H4 (cell line): ENCODE measurements at regions not wholly inside any gene's neighbourhood (a gene's known extent, or its start where the extent isn't known, plus 50 kb on each side); places are given as distances from the start of the nearest gene placed in this dataset.
"Not testable (repeated sequence)": the region's sequence is repeated elsewhere in the genome, so short reads cannot be mapped to it uniquely, and the experiment has no call there.

Experiments
- DNase-seq: peaks from one replicate; pipeline ENCODE4 v3.0.0-alpha.2; 2015; ENCODE audit warnings: low spot score

DNA sequence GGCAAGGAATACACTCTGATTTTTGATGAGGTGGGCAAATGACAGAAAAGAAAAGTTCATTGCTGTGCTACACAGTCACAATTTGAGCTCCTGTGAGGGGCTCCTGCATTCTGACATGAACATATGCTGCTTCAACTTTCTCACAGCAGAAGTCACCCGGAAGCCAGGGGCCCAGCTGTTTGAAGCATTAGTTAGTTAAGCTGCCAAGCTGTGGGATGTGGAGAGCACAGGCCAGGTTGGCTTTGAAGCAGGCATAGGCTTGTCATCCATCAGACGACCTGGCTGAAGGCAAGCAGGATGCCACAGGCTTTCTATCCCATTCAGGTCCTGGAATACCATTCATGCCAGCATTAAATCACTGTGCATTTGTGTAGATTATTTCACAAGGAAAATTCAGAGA is 63.1 kb downstream of the MTNR1B start:
- DNase-seq = no peak

DNA sequence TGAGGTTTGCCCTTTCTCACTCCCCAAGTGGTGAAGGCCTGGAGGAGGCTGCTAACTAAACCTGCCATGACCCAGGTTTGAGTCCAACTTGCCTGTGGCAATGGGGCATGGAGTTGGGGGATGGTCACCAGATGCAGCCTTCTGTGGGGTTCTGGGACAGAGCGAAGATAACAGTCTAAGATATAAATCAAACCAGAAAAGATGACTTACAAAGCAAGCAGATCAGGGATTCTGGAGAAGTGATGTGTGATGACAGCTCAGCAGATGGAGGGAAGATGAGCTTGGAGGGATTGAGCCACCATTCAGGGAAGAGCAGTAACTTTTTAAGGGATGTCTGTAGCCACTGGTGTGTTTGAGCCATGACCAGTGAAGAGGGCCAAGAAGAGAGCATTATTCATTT is 63.6 kb downstream of the MTNR1B start:
- no peak for DNase-seq

DNA sequence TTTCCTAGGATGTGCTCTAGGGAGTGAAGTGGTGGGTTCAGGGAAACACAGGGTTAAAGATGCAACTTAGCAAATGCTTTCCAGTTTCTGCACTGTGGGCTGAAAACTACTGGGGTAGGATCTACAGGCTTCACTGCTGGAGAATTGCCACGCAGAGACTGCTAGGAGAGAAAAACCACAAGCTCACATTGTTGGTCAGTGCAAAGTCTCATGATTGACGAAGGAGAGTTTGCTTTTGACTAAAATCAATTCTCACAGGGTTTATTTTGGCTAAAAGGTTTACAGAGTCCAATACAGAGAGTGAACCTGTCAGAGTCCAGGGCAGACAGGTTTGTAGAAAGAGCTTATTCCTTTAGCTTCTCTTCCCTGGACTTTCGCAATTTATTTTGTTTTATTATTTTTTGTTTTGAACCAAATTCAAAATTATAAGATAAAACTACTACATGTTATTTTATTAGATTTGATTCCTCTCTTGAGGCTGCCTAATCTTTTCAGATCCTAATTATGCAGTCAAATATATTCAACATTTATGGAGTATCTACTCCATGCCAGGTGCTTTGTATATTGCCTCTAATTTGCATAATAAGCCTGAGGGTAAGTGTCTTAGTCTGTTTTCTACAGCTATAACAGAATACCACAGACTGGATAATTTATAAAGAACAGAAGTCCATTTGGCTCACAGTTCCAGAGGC is 64.7 kb downstream of the MTNR1B start:
- peak; percentile 14 for DNase-seq

DNA sequence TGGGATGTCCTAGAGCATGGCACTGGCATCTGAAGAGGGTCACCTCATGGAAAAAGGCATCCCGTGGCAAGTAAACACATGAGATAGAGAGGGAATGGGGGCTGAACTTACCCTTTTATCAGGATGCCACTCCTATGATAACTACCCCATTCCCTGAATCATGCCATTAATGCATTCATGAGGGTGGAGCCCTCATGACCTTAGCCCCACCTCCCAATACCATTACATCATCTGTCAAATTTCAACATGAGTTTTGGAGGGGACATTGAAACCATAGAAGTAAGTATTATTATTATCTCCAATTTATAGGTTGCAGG is 65.2 kb downstream of the MTNR1B start:
- DNase-seq = no peak

DNA sequence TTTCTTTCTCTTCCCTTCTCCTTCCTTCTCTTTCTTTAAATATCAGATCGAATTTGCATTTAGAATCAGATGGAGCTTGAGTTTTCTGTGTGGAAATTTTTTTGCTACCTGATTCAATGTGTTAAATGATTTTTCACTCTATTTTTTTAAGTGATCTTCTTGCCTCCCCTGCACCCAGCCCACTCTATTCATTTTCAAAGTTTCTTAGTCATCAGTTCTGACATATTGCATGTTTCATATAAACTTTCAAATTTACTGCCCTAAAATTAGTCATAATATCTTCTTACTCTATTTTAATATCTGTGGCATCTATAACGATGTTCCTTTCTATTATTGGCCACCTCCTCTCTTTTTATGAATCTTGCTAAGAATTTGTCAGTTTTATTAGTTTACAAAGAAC is 69.1 kb downstream of the MTNR1B start:
- no peak for DNase-seq

DNA sequence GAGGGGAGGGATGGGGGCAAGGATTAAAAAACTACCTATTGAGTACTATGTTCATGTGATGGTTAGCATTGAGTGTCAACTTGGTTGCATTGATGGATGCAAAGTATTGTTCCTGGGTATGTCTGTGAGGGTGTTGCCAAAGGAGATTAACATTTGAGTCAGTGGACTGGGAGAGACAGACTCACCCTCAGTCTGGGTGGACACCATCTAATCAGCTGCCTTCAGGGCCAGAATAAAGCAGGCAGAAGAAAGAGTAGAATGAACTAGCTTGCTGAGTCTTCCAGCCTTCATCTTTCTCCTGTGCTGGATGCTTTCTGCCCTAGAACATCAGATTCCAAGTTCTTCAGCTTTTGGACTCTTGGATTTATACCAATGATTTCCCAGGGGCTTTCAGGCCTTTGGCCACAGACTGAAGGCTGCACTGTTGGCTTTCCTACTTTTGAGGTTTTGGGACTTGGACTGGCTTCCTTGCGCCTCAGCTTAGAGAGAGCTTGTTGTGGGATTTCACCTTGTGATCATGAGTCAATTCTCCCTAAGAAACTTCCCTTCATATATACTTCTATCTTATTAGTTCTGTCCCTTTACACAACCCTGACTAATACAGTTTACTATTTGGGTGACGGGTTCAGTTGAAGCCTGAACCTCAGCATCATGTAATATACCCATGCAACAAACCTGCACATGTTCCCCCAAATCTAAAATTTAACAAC is 70.2 kb downstream of the MTNR1B start:
- DNase-seq = no peak

DNA sequence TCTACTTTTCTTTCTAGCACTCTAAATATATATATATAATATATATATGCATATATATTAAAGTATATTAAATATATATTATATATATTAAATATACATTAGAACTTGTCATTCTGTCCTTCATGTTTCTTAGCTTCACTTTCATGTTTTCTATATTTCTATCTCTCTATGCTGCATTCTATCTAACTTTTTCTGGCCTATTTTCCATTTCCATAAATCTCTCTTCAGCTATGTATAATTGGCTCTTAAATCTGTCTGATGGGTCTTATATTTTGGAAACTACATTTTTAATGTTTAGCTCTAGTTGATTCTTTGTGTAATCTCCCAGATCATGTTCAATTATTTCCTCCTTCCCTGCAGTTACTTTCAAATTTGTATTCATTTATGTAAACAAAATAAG is 72.2 kb downstream of the MTNR1B start:
- DNase-seq = no peak

DNA sequence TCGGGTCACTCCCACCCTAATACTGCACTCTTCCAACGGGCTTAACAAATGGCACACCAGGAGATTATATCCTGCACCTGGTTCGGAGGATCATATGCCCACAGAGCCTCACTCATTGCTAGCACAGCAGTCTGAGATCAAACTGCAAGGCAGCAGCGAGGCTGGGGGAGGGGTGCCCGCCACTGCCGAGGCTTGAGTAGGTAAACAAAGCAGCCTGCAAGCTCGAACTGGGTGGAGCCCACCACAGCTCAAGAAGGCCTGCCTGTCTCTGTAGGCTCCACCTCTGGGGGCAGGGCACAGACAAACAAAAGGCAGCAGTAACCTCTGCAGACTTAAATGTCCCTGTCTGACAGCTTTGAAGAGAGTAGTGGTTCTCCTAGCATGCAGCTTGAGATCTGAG is 73.7 kb downstream of the MTNR1B start:
- not testable (repeated sequence) for DNase-seq

DNA sequence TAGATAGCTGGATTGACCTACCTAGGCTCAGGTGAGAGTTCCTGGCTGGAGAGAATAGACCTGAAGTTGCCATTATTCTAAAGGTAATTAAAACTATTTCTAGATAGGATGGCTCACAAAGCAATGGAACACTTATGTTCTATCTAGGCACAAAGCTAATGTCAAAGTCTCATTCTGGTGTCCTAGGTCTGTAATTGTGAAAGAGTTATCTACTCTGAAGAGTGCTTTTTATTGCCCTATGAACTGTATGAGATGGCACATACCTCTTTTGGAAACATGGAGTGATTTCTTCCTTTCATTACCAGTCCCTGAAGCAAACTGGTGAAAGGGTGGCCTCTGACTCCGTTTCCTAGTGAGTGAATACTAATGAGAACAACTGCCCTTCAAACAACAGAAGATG is 80.3 kb downstream of the MTNR1B start:
- DNase-seq = no peak

DNA sequence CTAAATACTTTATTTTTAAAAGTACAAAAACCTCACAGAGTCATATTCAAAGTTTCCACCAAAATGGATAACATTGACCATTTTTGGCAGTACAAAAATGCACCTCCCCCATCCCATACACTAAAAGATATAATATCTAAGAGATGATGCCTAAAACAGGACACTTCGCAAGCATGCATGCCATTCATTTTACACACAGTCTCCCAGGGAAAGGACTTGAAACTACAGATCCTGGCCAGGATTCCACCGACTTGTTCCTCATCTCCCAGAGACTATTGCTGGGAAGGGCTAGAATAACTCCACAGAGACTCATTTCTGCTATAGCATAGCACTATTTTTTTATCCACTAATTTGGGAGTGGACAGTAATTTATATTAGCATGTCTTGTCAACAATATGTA is 81.7 kb downstream of the MTNR1B start:
- DNase-seq = no peak

DNA sequence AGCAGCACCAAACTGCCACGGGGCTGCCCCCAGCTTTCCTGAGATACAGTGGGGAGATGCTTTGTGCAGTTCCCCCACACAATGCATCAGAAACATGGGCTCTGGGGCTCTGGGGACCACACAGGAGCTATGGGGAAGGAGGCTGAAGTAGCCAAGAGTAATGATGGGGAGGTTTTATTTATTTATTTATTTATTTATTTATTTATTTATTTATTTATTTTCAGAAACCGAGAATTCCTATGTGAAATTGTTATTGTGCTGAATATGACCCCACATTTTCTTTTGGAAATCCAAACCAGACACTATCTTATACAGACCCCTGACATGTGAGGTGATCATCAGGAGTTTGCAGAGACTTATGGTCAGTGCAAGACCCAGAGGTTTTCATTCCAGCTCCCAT is 84.4 kb downstream of the MTNR1B start:
- no peak for DNase-seq

DNA sequence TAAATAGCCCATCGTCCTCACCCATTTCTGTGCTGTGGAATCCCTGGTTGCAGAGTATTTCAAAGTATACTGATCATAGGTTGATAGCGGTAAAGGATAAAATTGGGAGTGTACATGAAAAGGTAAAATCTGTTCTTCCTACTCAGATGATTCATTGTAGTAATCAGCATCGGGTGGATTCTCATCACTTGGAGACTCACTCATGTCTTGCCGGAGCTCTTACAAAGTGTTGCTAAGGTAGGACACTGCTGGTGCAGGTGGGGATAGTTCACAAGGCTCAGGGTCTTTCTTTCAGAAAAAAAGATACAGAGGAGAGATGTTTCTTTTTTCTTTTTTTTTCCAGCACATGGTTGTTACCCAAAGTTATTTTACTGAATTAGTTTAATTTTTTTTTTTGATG is 84.8 kb downstream of the MTNR1B start:
- no peak for DNase-seq

DNA sequence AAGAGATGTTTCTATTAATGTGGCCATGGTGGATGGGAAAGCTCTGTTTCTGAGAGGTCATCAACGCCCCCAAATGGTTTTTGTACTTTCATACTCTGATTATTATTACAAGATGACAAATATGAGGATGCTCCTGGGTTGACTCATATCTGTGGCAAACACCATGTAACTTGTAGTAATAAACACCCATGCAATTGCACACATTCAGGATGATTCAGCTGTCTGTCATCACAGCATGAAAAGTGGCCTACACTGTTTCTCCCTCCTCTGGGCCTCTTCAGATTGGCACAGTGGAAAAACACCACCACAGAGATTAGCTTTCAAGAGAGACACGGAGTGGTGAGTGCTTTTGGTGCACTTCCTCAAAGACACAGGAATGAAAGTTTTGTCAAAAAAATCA is 85.4 kb downstream of the MTNR1B start:
- DNase-seq = peak; percentile 67

DNA sequence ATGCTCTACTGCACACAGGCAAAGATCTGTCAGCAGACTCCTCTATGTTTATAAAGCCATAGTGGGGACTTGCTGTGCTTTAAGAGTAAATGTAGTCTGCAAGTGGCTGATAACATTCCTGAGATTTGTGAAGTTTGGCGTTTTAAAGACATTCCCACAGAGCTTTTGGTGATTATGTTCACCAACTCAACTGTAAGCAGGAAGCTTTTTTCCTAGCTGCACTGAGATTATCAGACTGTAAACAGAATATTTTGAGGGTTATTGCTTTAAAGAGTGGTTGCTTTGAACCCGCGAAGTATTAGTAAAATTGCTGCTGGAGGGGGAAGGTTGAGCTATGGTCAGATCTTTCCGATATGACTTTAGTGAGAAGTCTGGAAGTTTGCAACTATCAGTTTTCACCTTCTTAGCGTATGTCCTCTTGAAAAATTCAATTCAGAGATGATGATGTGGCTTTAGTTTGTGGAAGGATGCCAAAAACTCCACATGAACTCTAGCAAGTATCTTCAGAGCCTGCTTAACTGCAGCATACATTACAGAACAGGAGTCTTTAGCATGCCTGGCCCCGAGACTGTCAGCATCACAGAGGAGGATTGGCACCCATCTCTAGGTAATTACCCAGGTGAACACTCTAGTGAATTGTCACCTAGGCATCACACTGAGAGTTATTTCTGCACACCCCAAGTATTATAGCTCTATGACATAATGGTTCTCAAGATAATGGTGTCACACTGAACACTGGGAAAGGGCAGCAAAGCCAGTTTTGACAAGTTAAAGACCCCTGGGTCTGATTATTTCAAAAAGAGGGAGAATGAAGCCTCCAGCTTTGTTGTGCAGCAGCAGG is 89.9 kb downstream of the MTNR1B start:
- peak; percentile 62 for DNase-seq

DNA sequence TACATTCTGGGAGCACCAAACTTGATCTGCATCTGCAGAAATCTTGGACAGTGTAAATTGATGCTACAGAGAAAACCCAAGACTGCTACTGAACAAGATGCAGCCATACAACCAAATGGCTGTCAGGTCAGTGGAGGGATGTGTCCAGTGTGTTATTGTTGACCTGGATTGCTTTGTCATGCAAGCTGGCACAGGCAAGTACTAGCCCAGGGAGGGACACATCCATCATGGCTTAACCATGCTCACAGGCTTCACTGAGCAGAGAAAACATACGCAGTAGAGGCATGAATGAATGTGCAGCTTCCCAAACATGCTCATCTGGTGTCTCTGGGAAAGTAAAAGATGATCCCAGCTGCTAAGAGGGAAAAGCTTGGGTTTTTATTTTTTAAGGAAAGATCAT is 93.6 kb downstream of the MTNR1B start:
- DNase-seq = peak; percentile 8

DNA sequence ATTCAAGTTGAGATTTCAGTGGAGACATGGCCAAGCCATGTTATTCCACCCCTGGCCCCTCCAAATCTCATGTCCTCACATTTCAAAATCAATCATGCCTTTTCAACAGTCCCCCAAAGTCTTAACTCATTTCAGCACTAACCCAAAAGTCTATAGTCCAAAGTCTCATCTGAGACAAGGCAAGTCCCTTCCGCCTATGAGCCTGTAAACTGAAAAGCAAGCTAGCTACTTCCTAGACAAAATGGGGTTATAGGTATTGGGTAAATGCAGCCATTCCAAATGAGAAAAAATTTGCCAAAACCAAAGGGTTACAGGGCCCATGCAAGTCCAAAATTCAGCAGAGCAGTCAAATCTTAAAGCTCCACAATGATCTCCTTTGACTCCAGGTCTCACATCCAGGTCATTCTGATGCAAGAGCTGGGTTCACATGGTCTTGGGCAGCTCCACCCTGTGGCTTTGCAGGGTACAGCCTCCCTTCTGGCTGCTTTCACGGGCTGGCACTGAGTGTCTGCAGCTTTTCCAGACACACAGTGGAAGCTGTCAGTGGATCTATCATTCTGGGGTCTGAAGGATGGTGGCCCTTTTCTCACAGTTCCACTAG is 95.7 kb downstream of the MTNR1B start:
- peak; percentile 50 for DNase-seq

DNA sequence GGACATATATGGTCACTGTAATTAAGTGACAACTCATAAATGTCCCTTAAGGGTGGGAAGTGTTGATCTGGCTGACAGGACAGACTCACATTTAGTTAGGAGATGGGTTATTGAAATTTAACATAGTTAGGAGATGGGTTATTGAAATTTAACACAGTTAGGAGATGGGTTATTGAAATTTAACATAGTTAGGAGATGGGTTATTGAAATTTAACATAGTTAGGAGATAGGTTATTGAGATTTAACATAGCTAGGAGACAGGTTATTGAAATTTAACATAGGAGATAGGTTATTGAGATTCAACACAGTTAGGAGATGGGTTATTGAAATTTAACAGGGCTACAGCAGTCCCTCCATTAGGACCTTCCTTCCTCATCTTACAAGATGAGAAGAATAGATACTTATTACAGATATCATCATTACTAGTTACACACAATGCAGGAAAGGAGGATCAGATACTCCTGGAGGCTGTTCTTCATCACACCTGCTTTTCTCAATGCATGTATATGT is 98.5 kb downstream of the MTNR1B start:
- DNase-seq = no peak

DNA sequence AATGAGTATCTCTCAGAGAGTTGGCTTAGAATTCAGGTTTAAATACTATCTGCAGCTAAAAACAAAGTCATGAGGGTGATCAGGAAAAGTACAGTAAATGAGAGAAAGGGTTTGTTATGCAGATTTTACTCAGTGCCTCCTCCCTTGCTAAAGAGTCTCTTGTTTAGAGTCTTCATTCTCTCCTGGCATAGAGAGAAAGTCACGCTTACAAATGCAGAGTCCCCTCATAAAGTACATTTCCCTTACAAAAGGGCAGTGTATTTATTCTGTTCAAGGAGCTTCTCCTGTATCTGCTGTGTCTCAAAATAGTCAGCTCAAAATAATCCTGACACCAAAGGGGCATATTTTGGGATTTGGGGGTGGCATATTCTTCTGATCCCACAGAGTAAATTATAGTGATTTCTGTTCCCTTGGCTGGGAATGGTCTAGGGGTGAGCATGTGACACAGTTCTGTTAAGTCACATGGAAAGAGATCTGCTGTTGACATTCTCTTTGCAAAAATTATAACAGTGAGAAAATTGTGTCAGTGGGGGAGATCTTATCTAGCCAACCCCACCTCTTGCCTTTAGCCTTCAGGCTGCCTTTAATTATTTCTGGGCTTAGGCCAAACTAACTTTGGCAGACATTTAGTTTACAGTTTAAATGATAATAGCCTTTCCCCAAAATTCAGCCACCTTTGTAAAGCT is 102.9 kb downstream of the MTNR1B start:
- no peak for DNase-seq

DNA sequence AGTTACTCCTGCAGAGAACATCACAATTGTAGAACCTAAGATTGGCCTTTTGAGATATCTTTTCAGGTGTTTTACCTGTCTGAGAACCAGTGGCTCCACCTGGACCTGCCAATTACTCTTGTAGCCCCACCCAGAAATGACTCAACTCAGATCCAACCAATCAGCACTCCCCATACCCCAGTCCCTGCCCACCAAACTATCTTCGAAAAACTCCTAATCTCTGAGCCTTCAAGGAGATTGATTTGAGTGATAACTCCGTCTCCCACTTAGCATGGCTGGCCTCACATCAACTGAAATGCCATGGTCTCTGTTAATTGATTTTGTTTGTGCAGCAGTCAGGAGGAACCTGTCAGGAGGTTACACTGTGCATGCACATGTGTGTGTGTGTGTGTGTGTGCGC is 103.6 kb downstream of the MTNR1B start:
- no peak for DNase-seq

DNA sequence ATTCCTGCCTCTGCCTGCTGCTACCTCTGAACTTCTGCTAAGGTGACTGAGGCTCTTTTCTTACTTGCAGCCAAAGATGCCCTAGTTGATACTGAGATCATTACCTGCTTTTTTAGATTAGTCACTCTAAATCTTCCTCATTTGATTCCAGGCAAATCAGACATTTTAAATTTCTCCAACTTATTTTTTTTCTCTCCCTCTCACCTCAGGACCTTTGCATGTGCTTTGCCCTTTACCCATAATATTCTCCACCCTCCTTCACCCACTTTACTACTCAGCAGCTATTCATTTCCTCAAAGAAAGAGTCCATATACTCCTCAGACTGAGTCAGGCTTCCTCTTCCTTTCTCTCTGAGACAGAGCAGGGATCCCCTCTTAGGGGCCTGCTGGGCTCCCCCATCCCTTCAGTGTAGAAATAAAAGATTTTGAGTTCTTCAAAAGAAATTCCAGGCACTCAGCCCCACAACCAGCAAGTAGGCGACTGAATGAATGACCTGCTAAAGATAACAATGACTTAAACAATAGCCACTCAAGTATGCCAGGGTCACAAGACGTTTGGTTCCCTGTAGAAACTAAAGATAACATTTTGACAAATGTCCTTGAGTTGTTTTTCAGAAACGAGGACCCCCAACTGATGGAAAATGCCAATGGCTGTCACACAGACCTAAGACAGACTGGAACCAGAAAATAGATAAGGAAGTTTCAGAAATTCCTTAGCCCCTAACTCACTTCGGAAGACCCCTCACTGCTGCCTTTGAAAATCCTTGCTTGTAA is 104.2 kb downstream of the MTNR1B start:
- DNase-seq = no peak

DNA sequence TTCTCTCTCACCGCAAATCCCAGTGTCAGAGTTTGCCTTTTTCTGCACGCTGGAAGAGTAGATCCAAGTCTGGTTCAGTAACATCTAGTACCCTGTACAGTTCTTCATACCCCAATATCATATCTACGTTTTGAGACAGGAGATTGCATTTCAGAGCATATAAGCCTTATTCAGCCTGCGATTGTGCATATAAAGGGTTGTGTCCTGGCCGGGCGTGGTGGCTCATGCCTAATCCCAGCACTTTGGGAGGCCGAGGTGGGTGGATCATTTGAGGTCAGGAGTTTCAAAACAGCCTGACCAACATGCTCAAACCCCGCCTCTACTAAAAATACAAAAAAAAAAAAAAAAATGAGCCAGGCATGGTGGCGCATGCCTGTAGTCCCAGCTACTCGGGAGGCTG is 104.9 kb downstream of the MTNR1B start:
- DNase-seq = no peak
